ENCODE measurements at regions not wholly inside any gene's neighbourhood (a gene's known extent, or its start where the extent isn't known, plus 50 kb on each side); places are given as distances from the start of the nearest gene placed in this dataset.
A peak's percentile ranks its signal among the peaks of the same experiment; 100 is the strongest.

DNA sequence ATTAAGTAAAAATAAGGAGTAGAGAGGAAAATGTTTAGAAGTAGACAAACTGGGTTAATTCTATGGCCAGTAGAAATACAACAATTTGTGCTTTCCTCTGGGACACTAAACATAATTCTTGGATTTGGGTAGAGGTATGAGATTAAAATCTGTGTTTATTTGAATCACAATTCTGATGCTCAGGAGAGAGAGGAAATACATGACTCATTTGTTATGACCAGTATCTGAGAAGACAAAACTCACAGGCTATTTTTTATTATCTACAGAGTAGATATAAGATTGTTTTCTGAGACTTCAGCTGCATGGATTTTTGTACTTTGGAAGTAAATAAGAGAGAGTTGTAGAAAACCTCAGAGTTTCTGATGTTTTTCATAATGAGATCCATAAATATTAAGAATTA lies 315.7 kb upstream of the CWC22 start:
- Histone ChIP-seq H3K4me2 (ENCODE audit: insufficient read depth, low read length, poor library complexity, severe bottlenecking) (no peak overlapping the region), H4K91ac (ENCODE audit: low read depth, low read length, poor library complexity) (no peak overlapping the region), H3K27me3 (ENCODE audit: control insufficient read depth in 3 of 3, insufficient read depth in 3 of 3, low read depth in 1 of 3, low read length in 3 of 3) (no peaks in the 10 kb centered on the region), H3K23ac (ENCODE audit: low read depth, low read length, poor library complexity) (no peak overlapping the region), H3K27ac (replicated peaks; ENCODE audit: low read length) (no peak overlapping the region), H3K9me3 (replicated peaks in 1 of 2; ENCODE audit: control insufficient read depth in 2 of 2, insufficient read depth in 1 of 2, low read depth in 1 of 2, low read length in 2 of 2) (peaks cover 0 to 2% of the 10 kb centered on the region in 2 donors), H2BK12ac (ENCODE audit: low read length) (no peak overlapping the region), H2BK5ac (ENCODE audit: low read length) (no peak overlapping the region), H3K18ac (ENCODE audit: low read length) (no peak overlapping the region), H2BK120ac (ENCODE audit: low read depth, low read length) (no peak overlapping the region), H2AK5ac (ENCODE audit: low read depth, low read length) (no peak overlapping the region), H2BK15ac (ENCODE audit: low read length) (no peak overlapping the region), H2AFZ (ENCODE audit: low read length) (no peak overlapping the region), H3K36me3 (replicated peaks in 1 of 2; ENCODE audit: control insufficient read depth in 2 of 2, insufficient read depth in 2 of 2, low read length in 2 of 2) (no peaks in the 10 kb centered on the region), H3K14ac (ENCODE audit: low read length) (no peak overlapping the region), H3K4ac (ENCODE audit: low read length) (no peak overlapping the region), H3K4me1 (ENCODE audit: control insufficient read depth in 2 of 2, insufficient read depth in 1 of 2, low read depth in 1 of 2, low read length in 2 of 2) (no peaks in the 10 kb centered on the region), H3K4me3 (ENCODE audit: low read length in 2 of 2) (no peak overlapping the region), H3K9ac (ENCODE audit: low read depth, low read length, poor library complexity) (no peak overlapping the region), H3K79me1 (ENCODE audit: low read depth, low read length) (no peaks in the 10 kb centered on the region), H4K8ac (ENCODE audit: low read depth, low read length) (no peak overlapping the region)
- DNase-seq (ENCODE audit: low spot score), result no peak

DNA sequence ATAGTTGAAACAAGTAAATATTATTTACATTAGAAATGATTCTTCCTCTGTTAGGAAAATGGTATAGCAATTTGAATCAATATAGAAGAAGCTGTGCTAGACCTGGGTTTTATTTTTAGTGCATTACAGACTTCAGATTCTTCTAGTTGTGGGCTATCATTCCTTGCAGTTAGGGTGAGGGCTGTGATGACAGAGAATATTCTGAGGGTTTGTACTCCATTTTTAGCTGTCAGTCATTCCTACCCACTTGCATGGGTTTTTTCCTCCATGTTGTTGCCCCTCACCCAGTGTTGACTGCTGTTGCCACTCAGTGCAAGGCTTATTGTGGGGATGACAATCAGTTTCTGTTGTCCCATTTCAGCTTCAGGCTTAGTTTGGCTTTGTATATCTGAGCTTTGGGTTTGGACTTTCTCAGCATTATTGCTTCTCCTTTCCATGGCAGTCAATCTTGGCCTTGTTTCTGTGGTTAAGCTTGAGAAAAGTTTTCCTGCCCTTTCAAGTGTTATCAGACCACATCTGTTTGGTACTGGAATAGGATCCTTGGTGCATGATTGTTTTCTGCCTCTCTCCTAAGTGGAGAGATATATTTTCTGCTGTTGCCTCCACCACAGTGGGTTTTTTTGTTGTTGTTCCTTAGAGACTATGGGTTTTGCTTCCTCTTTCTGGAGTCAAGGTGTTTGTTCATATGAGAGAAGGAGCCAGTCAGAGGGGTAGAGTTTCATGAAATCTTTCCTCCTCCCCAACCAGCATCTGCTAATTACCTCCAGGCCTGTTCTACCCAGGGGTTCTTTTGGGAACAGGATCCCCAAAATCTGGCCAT lies 312.7 kb upstream of the CWC22 start:
- no peak overlapping the region for H3K18ac ChIP-seq (ENCODE audit: low read length)
- H3K27me3 ChIP-seq (ENCODE audit: control insufficient read depth in 3 of 3, insufficient read depth in 3 of 3, low read depth in 1 of 3, low read length in 3 of 3), result no peaks in the 10 kb centered on the region
- H3K4me2 ChIP-seq (ENCODE audit: insufficient read depth, low read length, poor library complexity, severe bottlenecking), result no peak overlapping the region
- no peak for DNase-seq (ENCODE audit: low spot score)
- no peak overlapping the region for H3K14ac ChIP-seq (ENCODE audit: low read length)
- no peak overlapping the region for H3K9ac ChIP-seq (ENCODE audit: low read depth, low read length, poor library complexity)
- H4K8ac ChIP-seq (ENCODE audit: low read depth, low read length), result no peak overlapping the region
- H3K79me1 ChIP-seq (ENCODE audit: low read depth, low read length), result no peaks in the 10 kb centered on the region
- no peaks in the 10 kb centered on the region for H3K4me1 ChIP-seq (ENCODE audit: control insufficient read depth in 2 of 2, insufficient read depth in 1 of 2, low read depth in 1 of 2, low read length in 2 of 2)
- H4K91ac ChIP-seq (ENCODE audit: low read depth, low read length, poor library complexity), result no peak overlapping the region
- H2BK120ac ChIP-seq (ENCODE audit: low read depth, low read length), result no peak overlapping the region
- no peak overlapping the region for H3K23ac ChIP-seq (ENCODE audit: low read depth, low read length, poor library complexity)
- no peaks in the 10 kb centered on the region for H3K36me3 ChIP-seq (replicated peaks in 1 of 2; ENCODE audit: control insufficient read depth in 2 of 2, insufficient read depth in 2 of 2, low read length in 2 of 2)
- H2BK15ac ChIP-seq (ENCODE audit: low read length), result no peak overlapping the region
- no peak overlapping the region for H2BK12ac ChIP-seq (ENCODE audit: low read length)
- peak overlapping the region in 1 of 2 donors; percentile 37 for H3K4me3 ChIP-seq (ENCODE audit: low read length in 2 of 2)
- no peak overlapping the region for H2AK5ac ChIP-seq (ENCODE audit: low read depth, low read length)
- H3K9me3 ChIP-seq (replicated peaks in 1 of 2; ENCODE audit: control insufficient read depth in 2 of 2, insufficient read depth in 1 of 2, low read depth in 1 of 2, low read length in 2 of 2), result peaks cover 0 to 5% of the 10 kb centered on the region in 2 donors
- H2AFZ ChIP-seq (ENCODE audit: low read length), result peak overlapping the region; percentile 15
- no peak overlapping the region for H3K4ac ChIP-seq (ENCODE audit: low read length)
- H2BK5ac ChIP-seq (ENCODE audit: low read length), result no peak overlapping the region
- no peak overlapping the region for H3K27ac ChIP-seq (replicated peaks; ENCODE audit: low read length)

DNA sequence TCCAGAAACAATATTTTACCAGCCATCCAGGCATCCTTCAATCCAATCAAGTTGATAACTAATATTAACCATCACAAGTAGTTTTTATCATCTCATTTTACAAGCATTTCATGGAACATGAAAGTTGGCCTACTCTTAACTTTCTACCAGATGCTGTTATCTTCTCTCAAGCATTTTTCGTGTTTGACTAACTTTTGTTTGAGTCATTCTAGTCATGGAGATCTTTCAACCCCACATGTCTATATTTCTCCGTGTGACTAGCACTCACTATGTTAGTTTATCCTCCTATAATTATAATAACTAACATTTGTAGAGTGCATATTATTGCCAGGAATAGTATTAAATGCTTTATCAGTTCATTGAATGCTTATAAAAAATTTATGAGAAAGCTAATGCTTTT lies 307.0 kb upstream of the CWC22 start:
- no peak overlapping the region for H3K14ac ChIP-seq (ENCODE audit: low read length)
- H3K9me3 ChIP-seq (replicated peaks in 1 of 2; ENCODE audit: control insufficient read depth in 2 of 2, insufficient read depth in 1 of 2, low read depth in 1 of 2, low read length in 2 of 2), result peaks cover 0 to 3% of the 10 kb centered on the region in 2 donors
- H3K27ac ChIP-seq (replicated peaks; ENCODE audit: low read length), result no peak overlapping the region
- no peak overlapping the region for H3K4ac ChIP-seq (ENCODE audit: low read length)
- H2BK15ac ChIP-seq (ENCODE audit: low read length), result no peak overlapping the region
- no peak overlapping the region for H3K4me3 ChIP-seq (ENCODE audit: low read length in 2 of 2)
- no peak overlapping the region for H3K9ac ChIP-seq (ENCODE audit: low read depth, low read length, poor library complexity)
- H3K23ac ChIP-seq (ENCODE audit: low read depth, low read length, poor library complexity), result no peak overlapping the region
- no peak overlapping the region for H4K8ac ChIP-seq (ENCODE audit: low read depth, low read length)
- no CpG with 5 or more reads among the region's 2 CpGs for WGBS, 2 donors (ENCODE audit: extremely low coverage in 2 of 2, insufficient read length in 2 of 2, insufficient replicate concordance in 1 of 2)
- no peaks in the 10 kb centered on the region for H3K79me1 ChIP-seq (ENCODE audit: low read depth, low read length)
- H3K4me1 ChIP-seq (ENCODE audit: control insufficient read depth in 2 of 2, insufficient read depth in 1 of 2, low read depth in 1 of 2, low read length in 2 of 2), result no peaks in the 10 kb centered on the region
- no peak overlapping the region for H4K91ac ChIP-seq (ENCODE audit: low read depth, low read length, poor library complexity)
- no peak overlapping the region for H2BK5ac ChIP-seq (ENCODE audit: low read length)
- H2BK12ac ChIP-seq (ENCODE audit: low read length), result no peak overlapping the region
- H3K36me3 ChIP-seq (replicated peaks in 1 of 2; ENCODE audit: control insufficient read depth in 2 of 2, insufficient read depth in 2 of 2, low read length in 2 of 2), result no peaks in the 10 kb centered on the region
- H2AFZ ChIP-seq (ENCODE audit: low read length), result no peak overlapping the region
- no peak overlapping the region for H3K4me2 ChIP-seq (ENCODE audit: insufficient read depth, low read length, poor library complexity, severe bottlenecking)
- no peaks in the 10 kb centered on the region for H3K27me3 ChIP-seq (ENCODE audit: control insufficient read depth in 3 of 3, insufficient read depth in 3 of 3, low read depth in 1 of 3, low read length in 3 of 3)
- H3K18ac ChIP-seq (ENCODE audit: low read length), result no peak overlapping the region
- no peak overlapping the region for H2AK5ac ChIP-seq (ENCODE audit: low read depth, low read length)
- DNase-seq (ENCODE audit: low spot score), result no peak
- no peak overlapping the region for H2BK120ac ChIP-seq (ENCODE audit: low read depth, low read length)

DNA sequence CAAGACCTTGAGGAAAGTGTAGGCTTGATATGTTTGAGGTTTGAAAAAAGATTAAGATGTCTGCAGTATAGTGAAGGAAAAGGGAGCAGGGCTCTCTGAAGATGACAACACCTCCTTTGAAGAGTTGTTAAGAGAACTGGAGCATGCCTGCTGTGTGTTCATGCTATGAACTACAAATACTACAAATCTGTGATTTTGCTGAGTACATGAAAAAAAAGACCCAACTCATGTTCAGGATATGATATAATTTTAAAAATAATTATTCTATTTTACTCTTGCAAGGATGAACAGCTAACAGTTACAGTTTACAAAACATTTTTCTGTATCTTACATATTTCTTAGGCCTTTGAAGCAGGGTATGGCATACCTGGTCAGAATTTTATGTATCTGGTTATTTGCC lies 305.4 kb upstream of the CWC22 start:
- Histone ChIP-seq H3K23ac (ENCODE audit: low read depth, low read length, poor library complexity) (no peak overlapping the region), H2AK5ac (ENCODE audit: low read depth, low read length) (no peak overlapping the region), H3K27ac (replicated peaks; ENCODE audit: low read length) (no peak overlapping the region), H2BK12ac (ENCODE audit: low read length) (no peak overlapping the region), H4K91ac (ENCODE audit: low read depth, low read length, poor library complexity) (no peak overlapping the region), H2BK120ac (ENCODE audit: low read depth, low read length) (no peak overlapping the region), H3K79me1 (ENCODE audit: low read depth, low read length) (no peaks in the 10 kb centered on the region), H2BK15ac (ENCODE audit: low read length) (no peak overlapping the region), H3K4me3 (ENCODE audit: low read length in 2 of 2) (no peak overlapping the region), H2BK5ac (ENCODE audit: low read length) (no peak overlapping the region), H4K8ac (ENCODE audit: low read depth, low read length) (no peak overlapping the region), H3K14ac (ENCODE audit: low read length) (no peak overlapping the region), H3K4me2 (ENCODE audit: insufficient read depth, low read length, poor library complexity, severe bottlenecking) (no peak overlapping the region), H3K27me3 (ENCODE audit: control insufficient read depth in 3 of 3, insufficient read depth in 3 of 3, low read depth in 1 of 3, low read length in 3 of 3) (no peaks in the 10 kb centered on the region), H3K9me3 (replicated peaks in 1 of 2; ENCODE audit: control insufficient read depth in 2 of 2, insufficient read depth in 1 of 2, low read depth in 1 of 2, low read length in 2 of 2) (peaks cover 0 to 3% of the 10 kb centered on the region in 2 donors), H2AFZ (ENCODE audit: low read length) (no peak overlapping the region), H3K18ac (ENCODE audit: low read length) (no peak overlapping the region), H3K9ac (ENCODE audit: low read depth, low read length, poor library complexity) (no peak overlapping the region), H3K4ac (ENCODE audit: low read length) (no peak overlapping the region), H3K36me3 (replicated peaks in 1 of 2; ENCODE audit: control insufficient read depth in 2 of 2, insufficient read depth in 2 of 2, low read length in 2 of 2) (no peaks in the 10 kb centered on the region), H3K4me1 (ENCODE audit: control insufficient read depth in 2 of 2, insufficient read depth in 1 of 2, low read depth in 1 of 2, low read length in 2 of 2) (no peaks in the 10 kb centered on the region)
- no peak for DNase-seq (ENCODE audit: low spot score)

Data from neuronal stem cell (in vitro differentiated cells).